Breast epithelium (tissue), 3 donors: ENCODE measurements at regions not wholly inside any gene's neighbourhood (a gene's known extent, or its start where the extent isn't known, plus 50 kb on each side); places are given as distances from the start of the nearest gene placed in this dataset.

ENCODE experiments used
- POLR2A ChIP-seq: fragments of 450-650 bp; IDR thresholded peaks from one replicate; pipeline ENCODE4 v1.6.1; 2016; ENCODE audit warnings: antibody characterized with exemption, mild to moderate bottlenecking, moderate library complexity
- POLR2AphosphoS5 ChIP-seq, 3 donors: sonication (generic); formaldehyde crosslinking; IDR thresholded peaks; one replicate each; pipeline ENCODE4 v1.6.1; 2017; ENCODE audit warnings: antibody characterized with exemption in 3 of 3
- TF ChIP-seq, protein P1 (sequence below), 3 donors: fragments of 450-650 bp; IDR thresholded peaks; one replicate each; pipeline ENCODE4 v1.5.1; 2016 to 2017; ENCODE audit warnings: antibody characterized with exemption in 3 of 3, mild to moderate bottlenecking in 3 of 3, moderate library complexity in 3 of 3

DNA sequence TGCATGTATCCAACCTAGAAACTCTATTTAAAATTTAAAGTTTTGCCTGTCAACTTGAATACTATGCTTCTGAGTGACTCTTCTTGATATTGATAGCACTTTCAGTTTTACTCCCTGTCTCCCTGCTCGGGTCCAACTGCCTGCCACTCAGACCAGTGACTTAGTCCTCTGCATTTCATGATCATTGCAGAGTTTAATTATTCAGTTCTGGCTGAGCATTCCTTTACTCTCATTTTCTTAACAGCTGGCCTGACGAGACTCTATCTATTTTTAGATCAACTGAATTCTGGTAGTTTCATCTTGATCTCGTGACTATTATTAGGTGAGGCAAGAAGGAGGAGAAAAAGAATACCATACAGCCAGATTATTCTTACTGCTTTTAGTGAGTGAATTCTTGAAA lies 617.4 kb downstream of the SI start:
- TF ChIP-seq, protein P1, sequence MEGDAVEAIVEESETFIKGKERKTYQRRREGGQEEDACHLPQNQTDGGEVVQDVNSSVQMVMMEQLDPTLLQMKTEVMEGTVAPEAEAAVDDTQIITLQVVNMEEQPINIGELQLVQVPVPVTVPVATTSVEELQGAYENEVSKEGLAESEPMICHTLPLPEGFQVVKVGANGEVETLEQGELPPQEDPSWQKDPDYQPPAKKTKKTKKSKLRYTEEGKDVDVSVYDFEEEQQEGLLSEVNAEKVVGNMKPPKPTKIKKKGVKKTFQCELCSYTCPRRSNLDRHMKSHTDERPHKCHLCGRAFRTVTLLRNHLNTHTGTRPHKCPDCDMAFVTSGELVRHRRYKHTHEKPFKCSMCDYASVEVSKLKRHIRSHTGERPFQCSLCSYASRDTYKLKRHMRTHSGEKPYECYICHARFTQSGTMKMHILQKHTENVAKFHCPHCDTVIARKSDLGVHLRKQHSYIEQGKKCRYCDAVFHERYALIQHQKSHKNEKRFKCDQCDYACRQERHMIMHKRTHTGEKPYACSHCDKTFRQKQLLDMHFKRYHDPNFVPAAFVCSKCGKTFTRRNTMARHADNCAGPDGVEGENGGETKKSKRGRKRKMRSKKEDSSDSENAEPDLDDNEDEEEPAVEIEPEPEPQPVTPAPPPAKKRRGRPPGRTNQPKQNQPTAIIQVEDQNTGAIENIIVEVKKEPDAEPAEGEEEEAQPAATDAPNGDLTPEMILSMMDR (IDR thresholded peaks at IDR 0.05), result no peak
- no peak for TF ChIP-seq POLR2AphosphoS5 (IDR thresholded peaks at IDR 0.05)
- TF ChIP-seq POLR2A, result no peak
